CD4-positive, alpha-beta memory T cell (primary cell): ENCODE measurements at regions not wholly inside any gene's neighbourhood (a gene's known extent, or its start where the extent isn't known, plus 50 kb on each side); places are given as distances from the start of the nearest gene placed in this dataset.
"Not testable (repeated sequence)": the region's sequence is repeated elsewhere in the genome, so short reads cannot be mapped to it uniquely, and the experiment has no call there.

Experiments
- CTCF ChIA-PET: fragments of 350-600 bp; sonication (Branson Sonifier 250); formaldehyde crosslinking; loops from one replicate; lab custom pipeline; 2021; ENCODE audit warnings: inconsistent platforms; ENCODE audit not compliant: partially characterized antibody; lab: Charles Lee
- POLR2A ChIA-PET: fragments of 350-600 bp; sonication (Branson Sonifier 250); formaldehyde crosslinking; loops from one replicate; lab custom pipeline; 2021; ENCODE audit not compliant: partially characterized antibody; lab: Charles Lee
- DNase-seq, 5 donors: peaks; one replicate each; pipeline versions ENCODE4 v3.0.0 to v3.0.0-alpha.2; 2020 to 2022; ENCODE audit warnings: mixed read lengths in 1 of 5
- H3K27ac ChIP-seq: one replicate; pipeline ENCODE4 v1.7.0; 2013; ENCODE audit warnings: low read depth, low read length
- H3K27me3 ChIP-seq: 2 replicates; pipeline ENCODE4 v1.7.0; 2013; ENCODE audit warnings: mild to moderate bottlenecking, low read length, moderate library complexity; ENCODE audit not compliant: insufficient read depth
- H3K36me3 ChIP-seq: 2 replicates; pipeline ENCODE4 v1.7.0; 2013; ENCODE audit warnings: mild to moderate bottlenecking, low read length, moderate library complexity; ENCODE audit not compliant: insufficient read depth
- H3K4me1 ChIP-seq: 2 replicates; pipeline ENCODE4 v1.7.0; 2013; ENCODE audit warnings: mild to moderate bottlenecking, low read length, moderate library complexity; ENCODE audit not compliant: insufficient read depth
- H3K4me3 ChIP-seq, 2 donors: one replicate each; pipeline ENCODE4 v1.7.0; 2013; ENCODE audit warnings: low read length in 2 of 2, mild to moderate bottlenecking in 1 of 2
- H3K9me3 ChIP-seq, 2 donors: one replicate each; pipeline ENCODE4 v1.7.0; 2013; ENCODE audit warnings: low read length in 2 of 2, control low read depth in 1 of 2; ENCODE audit not compliant: control insufficient read depth in 1 of 2
- H3K27ac Mint-ChIP-seq, 7 donors: one replicate each; pipeline ENCODE4 v1.8.0; 2020 to 2021; ENCODE audit warnings: mixed read lengths in 7 of 7, mild to moderate bottlenecking in 6 of 7, inconsistent platforms in 3 of 7, moderate library complexity in 3 of 7
- H3K27me3 Mint-ChIP-seq, 2 donors: one replicate each; pipeline ENCODE4 v1.8.0; 2020 to 2021; ENCODE audit warnings: mixed read lengths in 2 of 2
- H3K36me3 Mint-ChIP-seq, 2 donors: one replicate each; pipeline ENCODE4 v1.8.0; 2020 to 2021; ENCODE audit warnings: mixed read lengths in 2 of 2, inconsistent platforms in 1 of 2, mild to moderate bottlenecking in 1 of 2
- H3K4me1 Mint-ChIP-seq, 4 donors: one replicate each; pipeline ENCODE4 v1.8.0; 2020 to 2021; ENCODE audit warnings: mixed read lengths in 4 of 4, mild to moderate bottlenecking in 1 of 4
- H3K4me3 Mint-ChIP-seq, 8 donors: one replicate each; pipeline ENCODE4 v1.8.0; 2020 to 2021; ENCODE audit warnings: mixed read lengths in 8 of 8, mild to moderate bottlenecking in 7 of 8, moderate library complexity in 6 of 8, inconsistent platforms in 3 of 8
- H3K9me3 Mint-ChIP-seq, 8 donors: one replicate each; pipeline ENCODE4 v1.8.0; 2020 to 2021; ENCODE audit warnings: mixed read lengths in 8 of 8, mild to moderate bottlenecking in 5 of 8, inconsistent platforms in 3 of 8, moderate library complexity in 1 of 8
- intact Hi-C: fragments of 100-400 bp; cut with micrococcal nuclease; formaldehyde crosslinking; loops from one replicate; pipeline ENCODE4 v1.15.1; 2023

DNA sequence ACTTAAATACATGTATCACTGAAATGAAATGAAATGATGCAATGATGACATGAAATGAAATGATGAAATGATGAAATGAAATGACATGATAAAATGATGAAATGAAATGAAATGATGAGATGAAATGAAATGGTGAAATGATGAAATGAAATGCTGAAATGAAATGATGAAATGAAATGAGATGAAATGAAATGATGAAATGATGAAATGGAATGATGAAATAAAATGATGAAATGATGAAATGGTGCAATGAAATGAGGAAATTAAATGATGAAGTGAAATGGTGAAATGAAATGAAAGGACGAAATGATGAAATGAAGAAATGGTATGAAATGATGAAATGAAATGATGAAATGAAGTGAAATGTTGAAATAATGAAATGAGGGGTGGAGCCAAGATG is 3937.8 kb downstream of the SRGAP2C start:
- intact Hi-C loops, H3K4me3 Mint-ChIP-seq, H3K36me3 Mint-ChIP-seq, H3K9me3 ChIP-seq, POLR2A ChIA-PET, H3K27me3 ChIP-seq, CTCF ChIA-PET, H3K27me3 Mint-ChIP-seq, H3K27ac ChIP-seq, H3K27ac Mint-ChIP-seq, DNase-seq, H3K4me1 Mint-ChIP-seq, H3K4me1 ChIP-seq, H3K36me3 ChIP-seq, H3K4me3 ChIP-seq: not testable (repeated sequence)
- H3K9me3 Mint-ChIP-seq: peaks cover 0 to 51% (median 40%) of the 10 kb centered on the region in 8 donors
